ENCODE measurements at regions not wholly inside any gene's neighbourhood (a gene's known extent, or its start where the extent isn't known, plus 50 kb on each side); places are given as distances from the start of the nearest gene placed in this dataset.
"Not testable (repeated sequence)": the region's sequence is repeated elsewhere in the genome, so short reads cannot be mapped to it uniquely, and the experiment has no call there.

GRCh38 chr16:66042341-66042740, 324.1 kb upstream of the CDH5 start:
- peak; percentile 26 for DNase-seq

DNA sequence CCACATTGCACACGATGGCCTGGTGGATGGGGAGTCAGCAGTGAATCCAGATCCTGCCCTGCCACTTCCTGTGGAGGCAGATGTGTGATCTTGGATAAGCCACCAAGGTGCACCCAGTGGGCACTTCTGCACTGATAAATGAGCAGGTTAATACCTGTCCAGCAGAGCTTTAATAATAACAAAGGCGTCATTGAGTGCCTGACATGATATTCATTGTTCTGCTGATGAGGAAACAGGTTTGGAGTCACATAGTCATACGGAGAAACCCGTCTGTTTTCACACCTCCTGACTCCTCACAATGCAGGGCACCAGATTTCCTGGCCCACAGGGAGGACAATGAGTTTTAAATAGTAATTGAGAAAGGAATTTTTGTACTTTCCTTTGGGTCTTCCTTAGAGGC, 324.6 kb upstream of the CDH5 start:
- DNase-seq = peak; percentile 23

DNA sequence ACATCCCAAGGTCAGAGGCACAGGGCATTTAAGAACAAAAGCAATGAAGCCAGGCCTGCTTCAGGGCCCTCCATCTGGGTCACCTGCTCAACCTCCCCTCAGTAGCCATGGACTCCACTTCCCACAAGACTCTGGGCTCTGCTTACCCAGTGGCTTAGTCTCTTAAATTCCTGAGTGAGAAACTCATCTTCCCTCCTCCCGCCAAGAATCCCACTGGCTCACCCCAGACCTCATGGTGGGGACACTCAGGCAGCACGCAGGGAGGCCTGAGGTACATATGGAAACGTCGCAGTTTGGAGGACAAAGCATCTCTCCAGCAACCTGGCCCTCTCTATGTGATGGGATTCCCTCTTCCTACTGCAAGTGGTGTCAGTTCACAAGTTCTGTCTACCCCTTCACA, 326.7 kb upstream of the CDH5 start:
- no peak for DNase-seq

GRCh38 chr16:66036793-66037715, 329.4 kb upstream of the CDH5 start:
- no peak for DNase-seq

- DNase-seq = no peak
Observed at GRCh38 chr16:66036184-66036583, 330.3 kb upstream of the CDH5 start.

GRCh38 chr16:66035096-66035495, 331.4 kb upstream of the CDH5 start:
- no peak for DNase-seq

- DNase-seq = no peak
Observed at GRCh38 chr16:66032841-66033240, 333.6 kb upstream of the CDH5 start.

DNA sequence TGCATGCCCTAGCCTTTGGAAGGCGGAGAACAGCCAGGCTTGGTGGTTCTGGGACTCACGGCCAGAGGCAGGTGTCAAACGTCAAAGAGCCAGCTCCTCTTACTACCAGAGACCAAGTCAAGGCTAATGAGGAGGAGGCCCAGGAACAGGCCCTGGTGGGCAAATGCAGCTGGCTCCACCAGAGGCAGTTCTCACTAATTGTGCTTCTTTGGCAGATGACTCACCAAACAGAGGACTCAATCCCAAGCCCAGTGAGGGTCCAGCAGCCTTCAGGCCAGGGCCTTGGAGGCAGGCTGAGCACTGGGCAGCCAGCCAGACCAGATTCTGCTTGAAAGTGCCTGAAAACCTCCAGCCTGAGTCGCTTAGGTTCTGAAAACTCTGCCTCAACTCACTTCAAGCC, 336.5 kb upstream of the CDH5 start:
- peak; percentile 90 for DNase-seq

- DNase-seq = peak; percentile 77
Observed at GRCh38 chr16:66028510-66029216, 337.8 kb upstream of the CDH5 start.

GRCh38 chr16:66026787-66027330, 339.6 kb upstream of the CDH5 start:
- DNase-seq = no peak

DNA sequence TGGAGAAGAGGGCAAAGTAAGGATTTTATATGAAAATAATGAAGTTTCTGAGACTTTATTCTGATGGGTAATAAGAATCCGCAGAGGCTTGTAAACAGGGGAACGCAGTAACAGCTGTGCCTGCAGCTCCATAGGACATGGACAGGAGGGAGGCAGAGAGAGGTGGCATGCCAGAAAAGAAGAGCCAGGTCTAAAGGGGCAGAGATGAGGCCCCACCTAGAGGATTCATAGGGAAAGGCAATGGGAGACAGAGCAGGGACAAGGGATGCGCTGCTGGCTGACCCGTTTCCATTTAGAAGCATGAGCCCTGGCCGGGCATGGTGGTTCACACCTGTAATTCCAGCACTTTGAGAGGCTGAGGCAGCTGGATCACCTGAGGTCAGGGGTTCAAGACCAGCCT, 340.3 kb upstream of the CDH5 start:
- peak; percentile 57 for DNase-seq

GRCh38 chr16:66025751-66026150, 340.7 kb upstream of the CDH5 start:
- no peak for DNase-seq

DNA sequence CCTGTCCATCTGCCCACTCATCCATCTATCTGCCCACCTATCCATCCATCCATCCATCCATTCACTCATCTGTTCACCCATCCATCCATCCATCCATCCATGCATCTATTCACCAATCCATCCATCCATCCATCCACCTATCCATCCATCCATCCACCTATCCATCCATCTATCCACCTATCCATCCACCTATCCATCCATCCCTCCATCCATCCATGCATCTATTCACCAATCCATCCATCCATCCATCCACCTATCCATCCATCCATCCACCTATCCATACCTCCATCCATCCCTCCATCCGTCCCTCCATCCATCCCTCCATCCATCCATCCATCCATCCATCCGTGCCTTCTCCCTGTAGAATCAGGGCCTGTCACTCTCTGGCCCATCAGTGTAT, 341.9 kb upstream of the CDH5 start:
- not testable (repeated sequence) for DNase-seq

DNA sequence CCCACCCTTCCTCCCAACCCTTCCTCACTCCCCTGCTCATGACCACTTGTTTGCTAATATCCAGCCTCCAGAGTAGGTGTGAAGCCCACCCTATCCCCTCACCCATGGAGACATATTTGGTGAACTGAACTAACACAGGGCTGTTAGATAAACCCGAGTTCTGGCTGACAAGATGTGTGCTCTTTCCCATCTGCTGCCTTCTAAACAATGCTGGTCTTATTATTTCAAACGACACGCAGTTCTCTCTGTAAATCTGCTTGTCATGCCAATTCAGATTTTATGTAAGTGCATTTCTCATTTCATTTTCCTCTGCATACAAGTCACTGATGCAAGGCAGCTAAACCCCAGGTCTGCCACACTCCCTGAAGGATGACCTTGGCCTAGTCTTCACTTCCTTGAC, 343.0 kb upstream of the CDH5 start:
- DNase-seq = no peak

- DNase-seq = no peak
Observed at GRCh38 chr16:66020642-66021041, 345.8 kb upstream of the CDH5 start.

- no peak for DNase-seq
Observed at GRCh38 chr16:66020046-66020445, 346.4 kb upstream of the CDH5 start.

GRCh38 chr16:66019502-66019901, 347.0 kb upstream of the CDH5 start:
- DNase-seq = not testable (repeated sequence)

DNA sequence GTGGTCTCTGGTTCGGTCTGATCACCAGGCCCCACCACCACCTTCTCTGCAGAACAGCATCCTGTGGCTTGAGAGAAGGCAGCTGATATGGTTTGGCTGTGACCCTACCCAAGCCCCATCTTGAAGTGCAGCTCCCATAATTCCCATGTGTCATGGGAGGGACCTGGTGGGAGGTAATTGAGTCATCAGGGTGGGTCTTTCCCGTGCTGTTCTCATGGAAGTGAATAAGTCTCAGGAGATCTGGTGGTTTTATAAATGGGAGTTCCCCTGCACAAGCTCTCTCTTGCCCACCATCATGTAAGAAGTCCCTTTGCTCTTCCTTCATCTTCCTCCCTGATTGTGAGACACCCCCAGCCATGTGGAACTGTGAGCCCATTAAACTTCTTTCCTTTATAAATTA, 352.3 kb upstream of the CDH5 start:
- no peak for DNase-seq

- no peak for DNase-seq
Observed at GRCh38 chr16:66013486-66013885, 353.0 kb upstream of the CDH5 start.

- no peak for DNase-seq
Observed at GRCh38 chr16:66008136-66008535, 358.4 kb upstream of the CDH5 start.

DNA sequence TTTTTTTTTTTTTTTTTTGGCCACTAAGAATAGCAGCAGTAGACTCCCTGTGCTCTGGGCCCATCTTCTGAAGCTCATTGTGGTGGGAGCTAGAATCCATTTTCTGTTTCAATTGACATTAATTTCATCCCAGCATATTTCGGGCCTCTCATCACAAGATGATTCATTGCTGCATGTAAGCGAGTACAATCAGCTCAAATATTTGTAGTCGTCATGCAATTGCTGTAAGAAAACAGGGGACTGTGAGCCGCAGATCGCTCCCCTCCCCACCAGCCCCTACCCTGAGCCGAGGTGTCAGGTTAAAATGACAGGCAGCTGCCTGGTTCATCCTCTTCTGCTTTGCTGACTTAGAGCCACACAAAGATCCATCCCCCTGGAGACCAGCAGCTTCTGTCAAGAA, 358.8 kb upstream of the CDH5 start:
- no peak for DNase-seq

GRCh38 chr16:66006485-66006884, 360.0 kb upstream of the CDH5 start:
- DNase-seq = no peak

DNA sequence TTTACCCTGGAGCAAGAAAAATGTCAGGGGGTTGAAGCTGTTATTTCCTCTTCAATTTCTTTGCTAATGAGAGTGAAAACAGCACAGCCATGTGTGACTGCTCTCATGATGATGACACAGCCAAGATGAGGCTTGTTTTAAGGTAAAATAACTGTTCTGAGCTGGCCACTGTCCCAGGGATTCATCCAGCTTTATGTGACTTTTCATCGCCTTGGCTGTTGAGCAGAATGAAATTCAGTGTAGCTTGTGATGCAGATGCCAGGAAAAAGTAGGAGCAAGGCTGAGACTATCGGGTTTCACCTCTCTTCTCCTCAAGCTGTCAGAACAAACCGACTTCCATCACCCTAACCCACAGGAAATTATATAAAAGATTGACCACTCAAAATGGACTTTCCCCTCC, 361.8 kb upstream of the CDH5 start:
- DNase-seq = no peak

DNA sequence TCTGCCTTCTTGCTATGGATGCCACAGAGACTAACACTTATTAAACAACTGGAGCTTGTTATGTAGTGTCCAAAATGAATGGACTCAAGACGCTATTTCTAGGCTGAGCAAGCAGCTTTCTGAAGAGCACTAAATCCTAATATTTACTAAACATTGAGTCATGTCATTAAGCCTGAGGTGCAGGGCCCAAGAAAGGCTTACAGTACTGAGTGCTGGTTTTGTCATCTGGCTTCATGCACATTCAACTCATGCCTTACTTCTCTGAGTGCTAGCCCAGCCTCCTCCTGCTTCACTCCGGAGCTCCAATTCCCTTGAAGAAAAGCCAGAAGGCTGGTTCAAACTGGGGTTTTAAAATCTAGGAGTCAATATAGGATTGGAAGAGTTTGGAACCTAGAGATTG, 363.3 kb upstream of the CDH5 start:
- DNase-seq = no peak
